ENCODE measurements at regions not wholly inside any gene's neighbourhood (a gene's known extent, or its start where the extent isn't known, plus 50 kb on each side); places are given as distances from the start of the nearest gene placed in this dataset.

GRCh38 chr9:29214154-29214689 is 1640.9 kb upstream of the C9orf72 start:
- no peak for TF ChIP-seq CTCF (IDR thresholded peaks at IDR 0.05; ENCODE audit: extremely low read depth in 1 of 2, insufficient read depth in 1 of 2, low read depth in 1 of 2, low read length in 2 of 2)
- no peak for TF ChIP-seq EZH2 (IDR thresholded peaks at IDR 0.05; ENCODE audit: borderline replicate concordance, low read depth, low read length, severe bottlenecking)
- TF ChIP-seq POLR2A (IDR thresholded peaks at IDR 0.05; ENCODE audit: low read depth, low read length): no peak
- no peak for TF ChIP-seq POLR2AphosphoS5 (IDR thresholded peaks at IDR 0.05; ENCODE audit: insufficient read depth, low read depth, low read length)
